H1 (cell line): ENCODE measurements at regions not wholly inside any gene's neighbourhood (a gene's known extent, or its start where the extent isn't known, plus 50 kb on each side); places are given as distances from the start of the nearest gene placed in this dataset.

Experiments used
- CHD7 ChIP-seq: fragments of 300-600 bp; sonication (generic); IDR thresholded peaks from 2 replicates; pipeline ENCODE4 v1.7.1; 2012; ENCODE audit warnings: low read length, moderate library complexity, mild to moderate bottlenecking, inconsistent platforms; ENCODE audit not compliant: insufficient replicate concordance
- E2F6 ChIP-seq: IDR thresholded peaks from 2 replicates; pipeline ENCODE4 v1.6.1; 2012; ENCODE audit warnings: inconsistent platforms
- HDAC2 ChIP-seq, 2 experiments: fragments of 300-600 bp in 1 of 2; sonication (generic) in 1 of 2; IDR thresholded peaks; 2 replicates each; pipeline ENCODE4 v1.6.1; 2011 to 2012; ENCODE audit warnings: low read depth in 2 of 2, low read length in 2 of 2, mild to moderate bottlenecking in 2 of 2, moderate library complexity in 2 of 2, borderline replicate concordance in 1 of 2, inconsistent platforms in 1 of 2

- TF ChIP-seq CHD7, result no peak
- no peak for TF ChIP-seq E2F6
- no peak for TF ChIP-seq HDAC2 (IDR thresholded peaks at IDR 0.05; ENCODE audit: borderline replicate concordance in 1 of 2, low read depth in 2 of 2, low read length in 2 of 2)
- TF ChIP-seq, all 59 proteins: peak for 0
Observed at GRCh38 chr18:78319264-78319663, 660.4 kb upstream of the SALL3 start (continued).
